ENCODE measurements at regions not wholly inside any gene's neighbourhood (a gene's known extent, or its start where the extent isn't known, plus 50 kb on each side); places are given as distances from the start of the nearest gene placed in this dataset.

- DNase-seq: no peak
Observed at GRCh38 chr5:15447209-15447608, 52.8 kb upstream of the FBXL7 start.

- DNase-seq: peak; percentile 84
Observed at GRCh38 chr5:15446552-15446951, 53.4 kb upstream of the FBXL7 start.

- DNase-seq: no peak
Observed at GRCh38 chr5:15442193-15442570, 57.8 kb upstream of the FBXL7 start.

- no peak for DNase-seq
Observed at GRCh38 chr5:15441433-15442192, 58.4 kb upstream of the FBXL7 start.

GRCh38 chr5:15440434-15440833 is 59.5 kb upstream of the FBXL7 start:
- peak; percentile 35 for DNase-seq

- no peak for DNase-seq
Observed at GRCh38 chr5:15439801-15440200, 60.2 kb upstream of the FBXL7 start.

GRCh38 chr5:15433709-15434108 is 66.3 kb upstream of the FBXL7 start:
- DNase-seq: no peak

- no peak for DNase-seq
Observed at GRCh38 chr5:15431923-15432322, 68.1 kb upstream of the FBXL7 start.

GRCh38 chr5:15425766-15426165 is 74.2 kb upstream of the FBXL7 start:
- peak; percentile 28 for DNase-seq

- no peak for DNase-seq
Observed at GRCh38 chr5:15424769-15425168, 75.2 kb upstream of the FBXL7 start.

- peak; percentile 34 for DNase-seq
Observed at GRCh38 chr5:15421921-15422412, 78.0 kb upstream of the FBXL7 start.

- DNase-seq: no peak
Observed at GRCh38 chr5:15421381-15421780, 78.6 kb upstream of the FBXL7 start.

- DNase-seq: no peak
Observed at GRCh38 chr5:15420201-15420600, 79.8 kb upstream of the FBXL7 start.

GRCh38 chr5:15417156-15417555 is 82.8 kb upstream of the FBXL7 start:
- no peak for DNase-seq

GRCh38 chr5:15406478-15406877 is 93.5 kb upstream of the FBXL7 start:
- peak; percentile 39 for DNase-seq

- DNase-seq: no peak
Observed at GRCh38 chr5:15393146-15393545, 106.8 kb upstream of the FBXL7 start.

GRCh38 chr5:15391704-15392397 is 108.1 kb upstream of the FBXL7 start:
- peak; percentile 9 for DNase-seq

- no peak for DNase-seq
Observed at GRCh38 chr5:15388866-15389265, 111.1 kb upstream of the FBXL7 start.

GRCh38 chr5:15387931-15388524 is 112.0 kb upstream of the FBXL7 start:
- peak; percentile 21 for DNase-seq

GRCh38 chr5:15386122-15386521 is 113.9 kb upstream of the FBXL7 start:
- no peak for DNase-seq

- DNase-seq: no peak
Observed at GRCh38 chr5:15385553-15385952, 114.4 kb upstream of the FBXL7 start.

GRCh38 chr5:15385037-15385436 is 114.9 kb upstream of the FBXL7 start:
- no peak for DNase-seq

- DNase-seq: no peak
Observed at GRCh38 chr5:15384581-15384980, 115.4 kb upstream of the FBXL7 start.

- no peak for DNase-seq
Observed at GRCh38 chr5:15384176-15384575, 115.8 kb upstream of the FBXL7 start.

All from fibroblast of skin of back (primary cell).